Ectodermal cell (in vitro differentiated cells): ENCODE measurements at regions not wholly inside any gene's neighbourhood (a gene's known extent, or its start where the extent isn't known, plus 50 kb on each side); places are given as distances from the start of the nearest gene placed in this dataset.

ENCODE experiments used
- H3K27ac ChIP-seq: 2 replicates; pipeline ENCODE4 v1.7.0; 2013; ENCODE audit warnings: mild to moderate bottlenecking, low read depth, low read length; ENCODE audit not compliant: insufficient read depth, poor library complexity, severe bottlenecking
- H3K27me3 ChIP-seq: 2 replicates; pipeline ENCODE4 v1.7.0; 2013; ENCODE audit warnings: mild to moderate bottlenecking, low read length; ENCODE audit not compliant: insufficient read depth, control insufficient read depth, poor library complexity, severe bottlenecking
- H3K36me3 ChIP-seq: one replicate; pipeline ENCODE4 v1.7.0; 2013; ENCODE audit warnings: low read length; ENCODE audit not compliant: control insufficient read depth, insufficient read depth
- H3K4me1 ChIP-seq: one replicate; pipeline ENCODE4 v1.7.0; 2013; ENCODE audit warnings: low read length; ENCODE audit not compliant: control insufficient read depth, insufficient read depth
- H3K4me3 ChIP-seq: 2 replicates; pipeline ENCODE4 v1.7.0; 2013; ENCODE audit warnings: low read depth, low read length, control low read depth; ENCODE audit not compliant: insufficient read depth
- H3K9me3 ChIP-seq: 2 replicates; pipeline ENCODE4 v1.7.0; 2013; ENCODE audit warnings: mild to moderate bottlenecking, low read length, moderate library complexity; ENCODE audit not compliant: control insufficient read depth
- WGBS, 2 experiments: methylation state at CpG; one replicate each; pipeline ENCODE4 v1.1.7; 2013; ENCODE audit warnings: missing lambda C conversion rate in 2 of 2; 5-methylcytosine and 5-hydroxymethylcytosine counted together

- Histone ChIP-seq H3K4me1 (no peaks in the 10 kb centered on the region), H3K4me3 (no peak overlapping the region), H3K9me3 (no peaks in the 10 kb centered on the region), H3K27me3 (no peaks in the 10 kb centered on the region), H3K36me3 (no peaks in the 10 kb centered on the region), H3K27ac (no peak overlapping the region)
- WGBS, 2 experiments, result 86 to 100% methylated on average over 1 of the region's 1 CpG
Measured at GRCh38 chr2:107313316-107313715, 427.3 kb upstream of the ST6GAL2 start.

- 94 to 100% methylated on average over 1 of the region's 1 CpG for WGBS, 2 experiments
- Histone ChIP-seq H3K9me3 (no peaks in the 10 kb centered on the region), H3K27me3 (no peaks in the 10 kb centered on the region), H3K36me3 (no peaks in the 10 kb centered on the region), H3K4me3 (no peak overlapping the region), H3K4me1 (no peaks in the 10 kb centered on the region), H3K27ac (no peak overlapping the region)
Measured at GRCh38 chr2:107320881-107321280, 434.9 kb upstream of the ST6GAL2 start.

- H3K27ac ChIP-seq, result no peak overlapping the region
- H3K36me3 ChIP-seq, result no peaks in the 10 kb centered on the region
- WGBS, 2 experiments, result 84 to 85% methylated on average over 2 to 5 of the region's 6 CpGs
- H3K4me1 ChIP-seq, result no peaks in the 10 kb centered on the region
- H3K9me3 ChIP-seq, result peaks cover 3% of the 10 kb centered on the region
- no peak overlapping the region for H3K4me3 ChIP-seq
- no peaks in the 10 kb centered on the region for H3K27me3 ChIP-seq
Measured at GRCh38 chr2:107322416-107322815, 436.4 kb upstream of the ST6GAL2 start.

GRCh38 chr2:107323946-107324565, 438.1 kb upstream of the ST6GAL2 start:
- no peaks in the 10 kb centered on the region for H3K4me1 ChIP-seq
- WGBS, 2 experiments, result 94 to 96% methylated on average over 8 of the region's 8 CpGs
- H3K27ac ChIP-seq, result no peak overlapping the region
- H3K9me3 ChIP-seq, result peaks cover 3% of the 10 kb centered on the region
- H3K27me3 ChIP-seq, result no peaks in the 10 kb centered on the region
- H3K4me3 ChIP-seq, result no peak overlapping the region
- no peaks in the 10 kb centered on the region for H3K36me3 ChIP-seq

GRCh38 chr2:107325981-107326786, 440.2 kb upstream of the ST6GAL2 start:
- 95 to 96% methylated on average over 4 of the region's 4 CpGs for WGBS, 2 experiments

GRCh38 chr2:107334306-107334705, 448.3 kb upstream of the ST6GAL2 start:
- Histone ChIP-seq H3K4me1 (no peaks in the 10 kb centered on the region), H3K27ac (no peak overlapping the region), H3K36me3 (no peaks in the 10 kb centered on the region), H3K27me3 (no peaks in the 10 kb centered on the region), H3K4me3 (no peak overlapping the region), H3K9me3 (peaks cover 3% of the 10 kb centered on the region)
- WGBS, 2 experiments, result 92 to 100% methylated on average over 1 of the region's 2 CpGs

More at GRCh38 chr2:107325981-107326786, 440.2 kb upstream of the ST6GAL2 start:
- Histone ChIP-seq H3K4me3 (no peak overlapping the region), H3K4me1 (no peaks in the 10 kb centered on the region), H3K36me3 (no peaks in the 10 kb centered on the region), H3K9me3 (peaks cover 6% of the 10 kb centered on the region), H3K27ac (no peak overlapping the region), H3K27me3 (no peaks in the 10 kb centered on the region)

- H3K36me3 ChIP-seq, result no peaks in the 10 kb centered on the region
- WGBS, 2 experiments, result 86 to 93% methylated on average over 2 of the region's 2 CpGs
- H3K27ac ChIP-seq, result no peak overlapping the region
- H3K9me3 ChIP-seq, result no peaks in the 10 kb centered on the region
- H3K4me1 ChIP-seq, result no peaks in the 10 kb centered on the region
- H3K4me3 ChIP-seq, result no peak overlapping the region
- H3K27me3 ChIP-seq, result no peaks in the 10 kb centered on the region
Measured at GRCh38 chr2:107336526-107336925, 450.6 kb upstream of the ST6GAL2 start.

GRCh38 chr2:107337209-107337898, 451.4 kb upstream of the ST6GAL2 start:
- WGBS, 2 experiments, result 81 to 98% methylated on average over 3 to 6 of the region's 6 CpGs
- Histone ChIP-seq H3K4me1 (no peaks in the 10 kb centered on the region), H3K27ac (no peak overlapping the region), H3K27me3 (no peaks in the 10 kb centered on the region), H3K36me3 (no peaks in the 10 kb centered on the region), H3K4me3 (no peak overlapping the region), H3K9me3 (no peaks in the 10 kb centered on the region)

GRCh38 chr2:107338059-107338458, 452.1 kb upstream of the ST6GAL2 start:
- Histone ChIP-seq H3K4me1 (no peaks in the 10 kb centered on the region), H3K4me3 (no peak overlapping the region), H3K9me3 (no peaks in the 10 kb centered on the region), H3K27ac (no peak overlapping the region), H3K27me3 (no peaks in the 10 kb centered on the region), H3K36me3 (no peaks in the 10 kb centered on the region)
- WGBS, 2 experiments, result 73 to 84% methylated on average over 3 of the region's 3 CpGs

GRCh38 chr2:107338571-107338970, 452.6 kb upstream of the ST6GAL2 start:
- H3K4me3 ChIP-seq, result no peak overlapping the region
- H3K4me1 ChIP-seq, result no peaks in the 10 kb centered on the region
- H3K27ac ChIP-seq, result no peak overlapping the region
- no peaks in the 10 kb centered on the region for H3K27me3 ChIP-seq
- 86 to 89% methylated on average over 2 to 4 of the region's 6 CpGs for WGBS, 2 experiments
- no peaks in the 10 kb centered on the region for H3K36me3 ChIP-seq
- no peaks in the 10 kb centered on the region for H3K9me3 ChIP-seq
